ENCODE measurements at regions not wholly inside any gene's neighbourhood (a gene's known extent, or its start where the extent isn't known, plus 50 kb on each side); places are given as distances from the start of the nearest gene placed in this dataset.

DNA sequence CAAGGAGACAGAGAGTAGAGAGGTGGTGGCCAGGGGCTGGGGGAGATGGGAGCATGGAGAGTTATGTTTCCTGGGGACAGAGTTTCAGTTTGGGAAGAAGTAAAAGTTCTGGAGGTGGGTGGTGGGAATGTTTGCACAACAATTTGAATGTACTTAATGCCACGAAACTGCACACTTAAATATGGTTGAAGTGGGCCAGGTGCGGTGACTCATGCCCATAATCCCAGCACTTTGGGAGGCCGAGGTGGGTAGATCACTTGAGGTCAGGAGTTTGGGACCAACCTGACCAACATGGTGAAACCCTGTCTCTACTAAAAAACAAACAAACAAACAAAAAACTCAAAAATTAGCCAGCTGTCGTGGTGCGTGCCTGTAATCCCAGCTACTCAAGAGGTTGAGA is 137.2 kb downstream of the PFKFB3 start:
- TF ChIP-seq, protein P1, sequence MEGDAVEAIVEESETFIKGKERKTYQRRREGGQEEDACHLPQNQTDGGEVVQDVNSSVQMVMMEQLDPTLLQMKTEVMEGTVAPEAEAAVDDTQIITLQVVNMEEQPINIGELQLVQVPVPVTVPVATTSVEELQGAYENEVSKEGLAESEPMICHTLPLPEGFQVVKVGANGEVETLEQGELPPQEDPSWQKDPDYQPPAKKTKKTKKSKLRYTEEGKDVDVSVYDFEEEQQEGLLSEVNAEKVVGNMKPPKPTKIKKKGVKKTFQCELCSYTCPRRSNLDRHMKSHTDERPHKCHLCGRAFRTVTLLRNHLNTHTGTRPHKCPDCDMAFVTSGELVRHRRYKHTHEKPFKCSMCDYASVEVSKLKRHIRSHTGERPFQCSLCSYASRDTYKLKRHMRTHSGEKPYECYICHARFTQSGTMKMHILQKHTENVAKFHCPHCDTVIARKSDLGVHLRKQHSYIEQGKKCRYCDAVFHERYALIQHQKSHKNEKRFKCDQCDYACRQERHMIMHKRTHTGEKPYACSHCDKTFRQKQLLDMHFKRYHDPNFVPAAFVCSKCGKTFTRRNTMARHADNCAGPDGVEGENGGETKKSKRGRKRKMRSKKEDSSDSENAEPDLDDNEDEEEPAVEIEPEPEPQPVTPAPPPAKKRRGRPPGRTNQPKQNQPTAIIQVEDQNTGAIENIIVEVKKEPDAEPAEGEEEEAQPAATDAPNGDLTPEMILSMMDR (conservative IDR thresholded peaks at IDR 0.05) = no peak
- no peak for TF ChIP-seq ZFX (IDR thresholded peaks at IDR 0.05)
